ENCODE measurements at regions not wholly inside any gene's neighbourhood (a gene's known extent, or its start where the extent isn't known, plus 50 kb on each side); places are given as distances from the start of the nearest gene placed in this dataset.

GRCh38 chr7:46848311-46848710 is 733.6 kb downstream of the TNS3 start:
- TF ChIP-seq POLR2A (IDR thresholded peaks at IDR 0.05): no peak
- TF ChIP-seq, protein P1, sequence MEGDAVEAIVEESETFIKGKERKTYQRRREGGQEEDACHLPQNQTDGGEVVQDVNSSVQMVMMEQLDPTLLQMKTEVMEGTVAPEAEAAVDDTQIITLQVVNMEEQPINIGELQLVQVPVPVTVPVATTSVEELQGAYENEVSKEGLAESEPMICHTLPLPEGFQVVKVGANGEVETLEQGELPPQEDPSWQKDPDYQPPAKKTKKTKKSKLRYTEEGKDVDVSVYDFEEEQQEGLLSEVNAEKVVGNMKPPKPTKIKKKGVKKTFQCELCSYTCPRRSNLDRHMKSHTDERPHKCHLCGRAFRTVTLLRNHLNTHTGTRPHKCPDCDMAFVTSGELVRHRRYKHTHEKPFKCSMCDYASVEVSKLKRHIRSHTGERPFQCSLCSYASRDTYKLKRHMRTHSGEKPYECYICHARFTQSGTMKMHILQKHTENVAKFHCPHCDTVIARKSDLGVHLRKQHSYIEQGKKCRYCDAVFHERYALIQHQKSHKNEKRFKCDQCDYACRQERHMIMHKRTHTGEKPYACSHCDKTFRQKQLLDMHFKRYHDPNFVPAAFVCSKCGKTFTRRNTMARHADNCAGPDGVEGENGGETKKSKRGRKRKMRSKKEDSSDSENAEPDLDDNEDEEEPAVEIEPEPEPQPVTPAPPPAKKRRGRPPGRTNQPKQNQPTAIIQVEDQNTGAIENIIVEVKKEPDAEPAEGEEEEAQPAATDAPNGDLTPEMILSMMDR (IDR thresholded peaks at IDR 0.05): no peak

All from adrenal gland (tissue), 5 donors.